Panc1 (cell line): ENCODE measurements at regions not wholly inside any gene's neighbourhood (a gene's known extent, or its start where the extent isn't known, plus 50 kb on each side); places are given as distances from the start of the nearest gene placed in this dataset.
A peak's percentile ranks its signal among the peaks of the same experiment; 100 is the strongest.

ENCODE experiments used
- ATAC-seq: fragments of 200-7000 bp; cut with Tn5 transposase; 2 replicates; pipeline ENCODE4 v1.9.1; 2020; ENCODE audit warnings: mild to moderate bottlenecking, moderate library complexity
- BruUV-seq: library from RNA; stranded (reverse); fragments of 400-500 nt; replicated peaks from 2 replicates; lab custom pipeline; 2021; lab: Mats Ljungman, UMichigan
- CTCF ChIA-PET: fragments of 300-600 bp; sonication (Branson Sonifier 250); formaldehyde crosslinking; loops from one replicate; lab custom pipeline; 2022; ENCODE audit warnings: antibody characterized with exemption; lab: Charles Lee
- POLR2A ChIA-PET: fragments of 300-600 bp; sonication (Branson Sonifier 250); formaldehyde crosslinking; loops from one replicate; lab custom pipeline; 2022; ENCODE audit warnings: antibody characterized with exemption; lab: Charles Lee
- DNase-seq: peaks from one replicate; pipeline ENCODE4 v3.0.0-alpha.2; 2010; ENCODE audit warnings: low read depth, low spot score
- H3K27ac ChIP-seq: 2 replicates; pipeline ENCODE4 v1.5.1; 2011; ENCODE audit warnings: mild to moderate bottlenecking, low read length, inconsistent platforms
- H3K27me3 ChIP-seq: fragments of 200-500 bp; sonication (Bioruptor generic); 2 replicates; pipeline ENCODE4 v1.6.0; 2014; ENCODE audit warnings: low read length, inconsistent platforms; ENCODE audit not compliant: control insufficient read depth, insufficient read depth
- H3K36me3 ChIP-seq: fragments of 200-500 bp; sonication (Bioruptor generic); 2 replicates; pipeline ENCODE4 v1.5.1; 2014; ENCODE audit warnings: inconsistent platforms, mild to moderate bottlenecking, low read length, moderate library complexity; ENCODE audit not compliant: control insufficient read depth, insufficient read depth
- H3K4me1 ChIP-seq: 2 replicates; pipeline ENCODE4 v1.5.1; 2011; ENCODE audit warnings: inconsistent platforms, mild to moderate bottlenecking, low read length, moderate library complexity; ENCODE audit not compliant: control insufficient read depth, insufficient read depth
- H3K4me3 ChIP-seq, 2 experiments: 2 replicates each; pipeline ENCODE4 v1.5.1; 2011 to 2012; ENCODE audit warnings: low read depth in 2 of 2, low read length in 2 of 2, mild to moderate bottlenecking in 2 of 2, inconsistent platforms in 1 of 2, moderate library complexity in 1 of 2
- H3K9me3 ChIP-seq: fragments of 200-500 bp; sonication (Bioruptor generic); 2 replicates; pipeline ENCODE4 v1.5.1; 2014; ENCODE audit warnings: low read depth, mild to moderate bottlenecking, inconsistent platforms, low read length, moderate library complexity; ENCODE audit not compliant: control insufficient read depth, insufficient read depth
- POLR2AphosphoS5 ChIP-seq: IDR thresholded peaks from 2 replicates; pipeline ENCODE4 v1.6.1; 2012; ENCODE audit warnings: mild to moderate bottlenecking, low read depth, low read length, moderate library complexity
- SIN3A ChIP-seq: IDR thresholded peaks from 2 replicates; pipeline ENCODE4 v1.6.1; 2012; ENCODE audit warnings: low read depth, mild to moderate bottlenecking, low read length, moderate library complexity, borderline replicate concordance; ENCODE audit not compliant: insufficient read depth
- TCF7L2 ChIP-seq: IDR thresholded peaks from 2 replicates; pipeline ENCODE4 v1.6.1; 2011; ENCODE audit warnings: mild to moderate bottlenecking, low read depth, low read length, inconsistent platforms
- in situ Hi-C: cut with HindIII; loops from 2 replicates; pipeline ENCODE4 v1.10.0; 2016; ENCODE audit warnings: low sequenced_read_pairs, low pct_unique_long_range_greater_than_20kb
- intact Hi-C: fragments of 100-400 bp; cut with micrococcal nuclease; formaldehyde crosslinking; loops from one replicate; pipeline ENCODE4 v1.10.0; 2022; ENCODE audit not compliant: unreplicated experiment
- TF ChIP-seq, protein P1 (sequence below): fragments of 450-650 bp; IDR thresholded peaks from 2 replicates; pipeline ENCODE4 v1.5.1; 2017; ENCODE audit warnings: mild to moderate bottlenecking
- TF ChIP-seq, protein P2 (sequence below), 2 experiments: IDR thresholded peaks; 2 replicates each; pipeline ENCODE4 v1.6.1; 2011 to 2012; ENCODE audit warnings: low read depth in 2 of 2, control low read depth in 1 of 2, low read length in 1 of 2, mild to moderate bottlenecking in 1 of 2, moderate library complexity in 1 of 2; ENCODE audit not compliant: insufficient read depth in 1 of 2

DNA sequence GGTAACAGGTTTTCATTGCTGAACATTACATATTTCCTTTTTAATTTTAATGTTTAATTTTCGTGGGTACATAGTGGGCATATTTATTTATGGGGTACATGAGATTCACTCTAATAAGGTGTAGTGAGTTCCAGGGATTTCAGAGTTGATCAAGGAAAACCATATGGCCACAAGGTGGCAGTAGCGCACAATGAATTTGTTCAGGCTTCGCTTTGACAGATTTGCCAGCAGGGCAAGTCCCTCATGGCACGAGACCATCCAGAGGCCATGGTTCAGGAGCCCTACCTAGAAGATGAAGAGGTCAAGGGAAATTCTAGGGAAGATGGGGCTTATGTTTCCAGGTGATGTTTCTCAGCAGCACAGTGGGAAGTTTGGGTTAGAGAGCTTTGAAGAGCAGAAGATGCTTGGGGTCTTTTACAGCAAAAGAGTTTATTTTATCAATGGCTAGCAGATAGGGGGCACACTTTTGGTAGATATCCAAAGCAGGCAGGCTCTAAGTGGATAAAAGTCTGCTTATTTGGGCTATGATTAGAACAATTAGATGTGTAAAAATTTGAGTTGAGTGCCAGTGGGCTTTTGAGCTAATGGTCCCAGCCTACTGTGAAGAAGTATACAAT, 1004.4 kb downstream of the AACS start:
- Histone ChIP-seq H3K36me3 (no peaks in the 10 kb centered on the region), H3K4me3 (no peak overlapping the region), H3K9me3 (no peaks in the 10 kb centered on the region), H3K27me3 (no peaks in the 10 kb centered on the region), H3K4me1 (no peaks in the 10 kb centered on the region), H3K27ac (no peak overlapping the region)
- intact Hi-C loops (loop anchor here (5.0 to 10.0 kb wide), 4 partner anchors 535 to 1313 kb away; no protein-coding TSS in a partner anchor), in situ Hi-C loops (no loop called here)
- POLR2A ChIA-PET, result no interaction called here
- CTCF ChIA-PET, result no interaction called here
- no peak for TF ChIP-seq TCF7L2
- TF ChIP-seq, protein P1, sequence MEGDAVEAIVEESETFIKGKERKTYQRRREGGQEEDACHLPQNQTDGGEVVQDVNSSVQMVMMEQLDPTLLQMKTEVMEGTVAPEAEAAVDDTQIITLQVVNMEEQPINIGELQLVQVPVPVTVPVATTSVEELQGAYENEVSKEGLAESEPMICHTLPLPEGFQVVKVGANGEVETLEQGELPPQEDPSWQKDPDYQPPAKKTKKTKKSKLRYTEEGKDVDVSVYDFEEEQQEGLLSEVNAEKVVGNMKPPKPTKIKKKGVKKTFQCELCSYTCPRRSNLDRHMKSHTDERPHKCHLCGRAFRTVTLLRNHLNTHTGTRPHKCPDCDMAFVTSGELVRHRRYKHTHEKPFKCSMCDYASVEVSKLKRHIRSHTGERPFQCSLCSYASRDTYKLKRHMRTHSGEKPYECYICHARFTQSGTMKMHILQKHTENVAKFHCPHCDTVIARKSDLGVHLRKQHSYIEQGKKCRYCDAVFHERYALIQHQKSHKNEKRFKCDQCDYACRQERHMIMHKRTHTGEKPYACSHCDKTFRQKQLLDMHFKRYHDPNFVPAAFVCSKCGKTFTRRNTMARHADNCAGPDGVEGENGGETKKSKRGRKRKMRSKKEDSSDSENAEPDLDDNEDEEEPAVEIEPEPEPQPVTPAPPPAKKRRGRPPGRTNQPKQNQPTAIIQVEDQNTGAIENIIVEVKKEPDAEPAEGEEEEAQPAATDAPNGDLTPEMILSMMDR, result peak; percentile 78
- TF ChIP-seq SIN3A, result no peak
- TF ChIP-seq POLR2AphosphoS5, result no peak
- TF ChIP-seq, protein P2, sequence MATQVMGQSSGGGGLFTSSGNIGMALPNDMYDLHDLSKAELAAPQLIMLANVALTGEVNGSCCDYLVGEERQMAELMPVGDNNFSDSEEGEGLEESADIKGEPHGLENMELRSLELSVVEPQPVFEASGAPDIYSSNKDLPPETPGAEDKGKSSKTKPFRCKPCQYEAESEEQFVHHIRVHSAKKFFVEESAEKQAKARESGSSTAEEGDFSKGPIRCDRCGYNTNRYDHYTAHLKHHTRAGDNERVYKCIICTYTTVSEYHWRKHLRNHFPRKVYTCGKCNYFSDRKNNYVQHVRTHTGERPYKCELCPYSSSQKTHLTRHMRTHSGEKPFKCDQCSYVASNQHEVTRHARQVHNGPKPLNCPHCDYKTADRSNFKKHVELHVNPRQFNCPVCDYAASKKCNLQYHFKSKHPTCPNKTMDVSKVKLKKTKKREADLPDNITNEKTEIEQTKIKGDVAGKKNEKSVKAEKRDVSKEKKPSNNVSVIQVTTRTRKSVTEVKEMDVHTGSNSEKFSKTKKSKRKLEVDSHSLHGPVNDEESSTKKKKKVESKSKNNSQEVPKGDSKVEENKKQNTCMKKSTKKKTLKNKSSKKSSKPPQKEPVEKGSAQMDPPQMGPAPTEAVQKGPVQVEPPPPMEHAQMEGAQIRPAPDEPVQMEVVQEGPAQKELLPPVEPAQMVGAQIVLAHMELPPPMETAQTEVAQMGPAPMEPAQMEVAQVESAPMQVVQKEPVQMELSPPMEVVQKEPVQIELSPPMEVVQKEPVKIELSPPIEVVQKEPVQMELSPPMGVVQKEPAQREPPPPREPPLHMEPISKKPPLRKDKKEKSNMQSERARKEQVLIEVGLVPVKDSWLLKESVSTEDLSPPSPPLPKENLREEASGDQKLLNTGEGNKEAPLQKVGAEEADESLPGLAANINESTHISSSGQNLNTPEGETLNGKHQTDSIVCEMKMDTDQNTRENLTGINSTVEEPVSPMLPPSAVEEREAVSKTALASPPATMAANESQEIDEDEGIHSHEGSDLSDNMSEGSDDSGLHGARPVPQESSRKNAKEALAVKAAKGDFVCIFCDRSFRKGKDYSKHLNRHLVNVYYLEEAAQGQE (IDR thresholded peaks at IDR 0.05; ENCODE audit: insufficient read depth in 1 of 2, low read depth in 2 of 2, low read length in 1 of 2), result no peak
- DNase-seq, result no peak
- BruUV-seq, result no TSS peak
- ATAC-seq, result peak; percentile 63; the same call in 1 of the 2 replicates

DNA sequence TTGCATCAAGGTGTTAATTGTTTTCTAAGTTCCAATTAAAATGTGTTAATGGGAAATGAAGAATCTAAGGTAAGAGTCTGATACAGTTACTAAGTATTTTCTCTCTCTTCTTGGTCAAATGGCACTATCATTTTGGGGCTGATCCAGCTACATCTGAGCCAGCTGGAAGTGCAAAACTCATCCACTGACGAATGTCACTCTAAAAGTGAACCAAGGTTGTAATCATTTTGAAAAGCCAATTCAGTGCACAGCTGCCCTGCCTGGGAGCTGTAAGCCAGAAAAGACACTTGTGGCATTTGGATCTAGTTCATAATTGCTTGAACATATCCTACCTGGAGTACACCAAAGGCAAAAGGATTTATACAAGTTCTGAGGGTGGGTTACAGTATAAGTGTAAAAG, 1011.3 kb downstream of the AACS start:
- DNase-seq (no peak), ATAC-seq (no peak)
- no peak overlapping the region for H3K27ac ChIP-seq
- TF ChIP-seq POLR2AphosphoS5, result no peak
- TF ChIP-seq, protein P1, result no peak
- TF ChIP-seq TCF7L2, result no peak
- no peak for TF ChIP-seq SIN3A
- no peaks in the 10 kb centered on the region for H3K27me3 ChIP-seq
- no peaks in the 10 kb centered on the region for H3K36me3 ChIP-seq
- in situ Hi-C loops (no loop called here), intact Hi-C loops (loop anchor here (10.0 kb wide), 2 partner anchors 538 to 798 kb away; no protein-coding TSS in a partner anchor)
- no peaks in the 10 kb centered on the region for H3K9me3 ChIP-seq
- H3K4me3 ChIP-seq, result no peak overlapping the region
- POLR2A ChIA-PET, result no interaction called here
- BruUV-seq, result no TSS peak
- CTCF ChIA-PET, result no interaction called here
- no peaks in the 10 kb centered on the region for H3K4me1 ChIP-seq
